ENCODE measurements at regions not wholly inside any gene's neighbourhood (a gene's known extent, or its start where the extent isn't known, plus 50 kb on each side); places are given as distances from the start of the nearest gene placed in this dataset.

DNA sequence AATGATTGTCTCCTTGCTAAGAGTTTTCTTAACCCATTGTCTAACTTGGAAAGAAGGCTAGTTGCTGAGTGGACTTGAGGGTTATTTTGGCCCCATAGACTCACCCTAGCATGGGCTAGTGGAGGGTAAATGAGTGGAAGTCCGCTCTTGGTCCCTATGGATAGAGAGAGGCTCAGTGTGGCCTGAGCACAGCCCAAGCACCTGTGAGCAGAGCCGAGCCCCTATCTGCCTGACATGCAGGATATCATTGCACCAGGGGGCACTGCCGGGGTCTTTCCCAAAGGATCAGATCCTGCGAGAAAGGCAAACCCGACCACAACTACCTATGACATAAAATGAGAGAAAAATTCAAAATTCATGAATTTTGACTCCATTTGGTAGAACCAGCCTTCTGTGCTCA lies 70.6 kb upstream of the GGTLC1 start:
- no peak overlapping the region for H3K4me3 ChIP-seq (replicated peaks; ENCODE audit: low read depth, low read length)
- TF ChIP-seq, protein P1, sequence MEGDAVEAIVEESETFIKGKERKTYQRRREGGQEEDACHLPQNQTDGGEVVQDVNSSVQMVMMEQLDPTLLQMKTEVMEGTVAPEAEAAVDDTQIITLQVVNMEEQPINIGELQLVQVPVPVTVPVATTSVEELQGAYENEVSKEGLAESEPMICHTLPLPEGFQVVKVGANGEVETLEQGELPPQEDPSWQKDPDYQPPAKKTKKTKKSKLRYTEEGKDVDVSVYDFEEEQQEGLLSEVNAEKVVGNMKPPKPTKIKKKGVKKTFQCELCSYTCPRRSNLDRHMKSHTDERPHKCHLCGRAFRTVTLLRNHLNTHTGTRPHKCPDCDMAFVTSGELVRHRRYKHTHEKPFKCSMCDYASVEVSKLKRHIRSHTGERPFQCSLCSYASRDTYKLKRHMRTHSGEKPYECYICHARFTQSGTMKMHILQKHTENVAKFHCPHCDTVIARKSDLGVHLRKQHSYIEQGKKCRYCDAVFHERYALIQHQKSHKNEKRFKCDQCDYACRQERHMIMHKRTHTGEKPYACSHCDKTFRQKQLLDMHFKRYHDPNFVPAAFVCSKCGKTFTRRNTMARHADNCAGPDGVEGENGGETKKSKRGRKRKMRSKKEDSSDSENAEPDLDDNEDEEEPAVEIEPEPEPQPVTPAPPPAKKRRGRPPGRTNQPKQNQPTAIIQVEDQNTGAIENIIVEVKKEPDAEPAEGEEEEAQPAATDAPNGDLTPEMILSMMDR (IDR thresholded peaks at IDR 0.05; ENCODE audit: low read length, missing control alignments) = no peak
- DNase-seq (ENCODE audit: low read depth) = no peak

DNA sequence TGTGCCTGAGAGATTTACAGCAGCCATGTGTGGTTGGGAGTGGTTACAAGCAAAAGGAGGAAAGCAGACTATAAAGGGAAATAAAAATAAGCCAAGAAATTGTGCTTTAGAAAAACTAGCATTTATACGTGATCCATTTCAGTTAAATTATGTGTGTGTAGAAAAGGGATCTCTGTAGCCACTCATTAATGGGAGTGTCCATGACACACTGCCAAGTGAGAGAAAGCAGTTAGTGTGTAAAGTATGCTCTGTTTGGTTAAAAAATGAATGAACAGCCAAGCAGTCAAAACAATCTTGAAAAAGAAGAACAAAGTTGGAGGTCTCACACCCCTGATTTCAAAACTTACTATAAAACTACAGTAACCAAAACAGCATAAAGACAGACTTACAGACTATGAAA lies 67.9 kb upstream of the GGTLC1 start:
- no peak for DNase-seq (ENCODE audit: low read depth)
- TF ChIP-seq, protein P1 (IDR thresholded peaks at IDR 0.05; ENCODE audit: low read length, missing control alignments) = no peak
- H3K4me3 ChIP-seq (replicated peaks; ENCODE audit: low read depth, low read length) = no peak overlapping the region

DNA sequence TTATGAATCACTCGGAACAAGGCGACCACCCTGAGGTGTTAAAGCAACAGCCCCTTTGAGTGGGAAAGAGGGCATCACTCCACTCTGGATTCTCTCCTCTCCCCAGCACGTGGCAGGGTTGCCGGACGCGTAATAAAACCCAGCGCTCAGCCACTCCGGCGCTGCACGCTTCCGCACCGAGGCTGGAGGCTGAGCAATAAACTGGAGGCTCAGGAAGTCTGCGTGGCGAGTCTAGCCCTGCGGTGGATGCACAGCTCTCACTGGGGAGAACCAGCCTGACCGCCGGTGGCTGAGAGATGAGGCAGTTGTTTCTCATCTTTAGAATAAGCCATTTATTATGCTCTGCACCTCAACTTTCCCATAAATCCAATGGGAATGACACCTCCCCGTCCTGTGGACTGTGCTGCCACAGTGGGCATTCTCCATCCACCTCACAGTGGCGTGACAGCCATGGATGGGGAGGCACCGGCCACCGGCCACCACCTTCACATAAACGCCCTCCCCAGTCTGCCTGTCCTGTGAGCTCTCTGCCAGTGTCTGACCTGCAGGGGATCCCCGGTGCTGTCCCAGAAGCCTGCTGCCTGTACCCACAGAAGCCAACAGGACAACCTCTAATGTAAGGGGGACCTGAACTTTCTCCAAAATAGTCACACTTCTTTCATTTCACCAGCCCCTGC lies 64.2 kb upstream of the GGTLC1 start:
- DNase-seq (ENCODE audit: low read depth) = no peak
- TF ChIP-seq, protein P1 (IDR thresholded peaks at IDR 0.05; ENCODE audit: low read length, missing control alignments) = no peak
- no peak overlapping the region for H3K4me3 ChIP-seq (replicated peaks; ENCODE audit: low read depth, low read length)

DNA sequence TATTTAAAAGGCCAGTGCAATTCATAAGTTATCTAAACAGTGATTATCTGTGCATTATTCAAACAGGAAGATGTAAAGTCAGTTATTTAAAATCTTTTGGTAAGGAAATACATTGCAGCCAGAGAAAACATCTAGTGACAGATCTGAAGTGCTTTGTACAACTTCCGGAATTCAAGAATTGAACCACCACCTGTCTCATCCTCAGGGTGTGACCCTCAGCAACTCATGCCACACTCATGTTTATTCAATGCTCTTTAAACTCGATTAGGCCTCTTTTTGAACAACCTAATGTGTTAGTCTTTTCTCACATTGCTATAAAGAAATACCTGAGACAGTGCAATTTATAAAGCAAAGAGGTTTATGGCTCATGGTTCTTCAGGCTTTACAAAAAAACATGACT lies 62.6 kb upstream of the GGTLC1 start:
- no peak overlapping the region for H3K4me3 ChIP-seq (replicated peaks; ENCODE audit: low read depth, low read length)
- TF ChIP-seq, protein P1 (IDR thresholded peaks at IDR 0.05; ENCODE audit: low read length, missing control alignments) = no peak
- DNase-seq (ENCODE audit: low read depth) = no peak

DNA sequence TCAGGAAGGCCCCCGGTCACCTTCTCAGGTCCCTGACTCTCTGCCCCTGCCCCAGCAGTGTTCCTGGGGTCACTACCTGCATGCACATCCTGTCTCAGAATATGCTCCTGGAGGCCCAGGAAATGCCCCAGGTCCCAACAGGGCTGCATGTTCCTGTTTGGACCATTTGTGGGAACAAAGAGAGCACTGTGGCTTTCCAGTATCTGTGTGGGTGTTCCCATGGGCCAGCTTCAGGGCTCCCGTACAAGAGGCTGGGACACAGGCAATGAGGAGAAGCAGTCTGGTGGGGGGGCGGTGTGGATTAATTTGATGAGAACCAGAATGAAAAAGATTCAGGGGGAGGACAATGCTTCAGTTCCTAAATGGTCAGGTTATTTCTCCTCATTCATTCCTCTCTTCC lies 61.5 kb upstream of the GGTLC1 start:
- no peak for DNase-seq (ENCODE audit: low read depth)
- no peak overlapping the region for H3K4me3 ChIP-seq (replicated peaks; ENCODE audit: low read depth, low read length)
- TF ChIP-seq, protein P1 (IDR thresholded peaks at IDR 0.05; ENCODE audit: low read length, missing control alignments) = no peak

DNA sequence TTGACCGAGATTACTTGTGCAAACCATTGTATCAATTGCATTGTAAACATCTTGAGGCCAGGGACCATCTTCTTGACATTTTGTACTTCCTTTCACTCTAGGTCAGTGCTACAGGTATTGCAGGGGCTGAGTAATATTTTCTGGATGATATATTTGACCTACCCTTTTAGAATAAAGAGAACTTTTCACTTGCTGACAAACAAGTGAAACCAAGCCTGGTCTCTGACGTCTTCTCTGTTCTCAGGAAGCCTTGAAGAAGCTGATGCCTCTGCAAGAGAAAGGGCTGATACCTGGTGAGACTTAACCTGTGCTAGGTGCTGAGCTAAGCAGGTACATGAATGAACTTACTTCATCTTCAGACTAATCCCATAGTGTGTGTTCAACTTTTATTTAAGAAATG lies 60.5 kb upstream of the GGTLC1 start:
- no peak for DNase-seq (ENCODE audit: low read depth)
- TF ChIP-seq, protein P1 (IDR thresholded peaks at IDR 0.05; ENCODE audit: low read length, missing control alignments) = no peak
- H3K4me3 ChIP-seq (replicated peaks; ENCODE audit: low read depth, low read length) = no peak overlapping the region

DNA sequence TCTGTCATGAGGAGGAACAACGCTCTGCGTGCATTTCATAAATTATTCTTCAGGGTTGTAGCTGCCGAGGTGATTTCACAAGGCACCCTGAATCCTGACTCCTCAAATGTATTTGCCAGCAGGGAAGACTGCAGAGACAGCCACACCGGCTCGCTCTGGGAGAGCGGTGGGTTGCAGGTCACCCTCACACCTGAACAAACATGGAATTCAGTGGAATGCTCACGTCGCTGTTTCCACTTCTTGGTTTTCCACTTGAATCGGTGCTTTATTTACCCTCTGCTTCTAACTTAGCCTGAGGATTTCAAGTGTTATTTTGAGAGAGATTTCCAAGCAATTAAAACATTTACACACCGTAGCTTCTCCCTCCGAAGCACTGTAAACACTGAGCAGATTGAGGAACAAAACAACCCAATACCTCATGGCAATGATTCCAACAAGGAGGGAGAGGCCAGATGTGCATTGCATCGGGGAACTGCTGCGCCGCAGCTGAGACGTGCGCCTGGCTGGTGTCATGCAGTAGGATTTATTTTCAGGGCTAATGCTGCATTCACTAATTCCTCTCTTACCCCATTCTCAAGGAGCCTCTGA lies 59.5 kb upstream of the GGTLC1 start:
- no peak for DNase-seq (ENCODE audit: low read depth)
- H3K4me3 ChIP-seq (replicated peaks; ENCODE audit: low read depth, low read length) = no peak overlapping the region
- TF ChIP-seq, protein P1 (IDR thresholded peaks at IDR 0.05; ENCODE audit: low read length, missing control alignments) = no peak

Measured in fibroblast of pulmonary artery (primary cell).